Inflammatory macrophage treated with lipopolysaccharide for 1 hour (primary cell): ENCODE measurements at regions not wholly inside any gene's neighbourhood (a gene's known extent, or its start where the extent isn't known, plus 50 kb on each side); places are given as distances from the start of the nearest gene placed in this dataset.
"Not testable (repeated sequence)": the region's sequence is repeated elsewhere in the genome, so short reads cannot be mapped to it uniquely, and the experiment has no call there.

ENCODE experiments used
- DNase-seq, 2 donors: peaks; one replicate each; pipeline ENCODE4 v3.0.0-alpha.2; 2020 to 2022

DNA sequence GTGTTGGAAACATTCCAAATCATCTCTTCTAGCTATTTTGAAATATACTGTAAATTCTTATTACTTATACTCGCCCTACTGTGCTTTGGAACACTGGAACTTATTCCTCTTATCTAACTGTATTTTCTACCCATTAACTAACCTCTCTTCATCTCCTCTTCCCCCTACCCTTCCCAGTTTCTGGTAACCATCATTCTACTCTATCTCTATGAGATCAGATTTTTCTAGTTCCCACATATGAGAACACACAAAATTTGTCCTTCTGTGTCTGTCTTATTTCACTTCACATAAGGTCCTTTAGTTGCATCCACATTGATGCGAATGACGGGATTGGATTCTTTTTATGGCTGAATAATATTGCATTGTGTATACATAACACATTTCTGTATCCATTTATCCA, 1003.8 kb upstream of the INTU start:
- no peak for DNase-seq

DNA sequence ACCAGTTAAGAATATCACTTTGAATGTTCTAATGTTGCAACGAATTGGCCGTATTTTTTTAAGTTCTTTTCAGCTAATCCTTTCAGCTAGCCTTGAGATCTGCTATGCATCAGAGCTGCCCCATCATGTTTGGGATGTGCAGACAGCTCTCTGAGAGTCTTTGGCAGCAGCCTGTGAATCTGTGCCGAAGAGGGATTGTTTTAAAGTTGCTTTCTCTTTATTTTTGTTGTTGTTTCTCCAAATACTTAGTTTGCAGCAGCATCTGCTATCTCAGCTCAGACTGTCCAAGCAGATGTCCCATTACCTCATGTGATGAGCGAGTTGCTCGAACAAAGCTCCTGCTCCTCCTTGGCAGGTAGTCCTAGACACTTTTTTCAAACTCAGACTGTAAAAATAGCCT, 1002.5 kb upstream of the INTU start:
- no peak for DNase-seq

DNA sequence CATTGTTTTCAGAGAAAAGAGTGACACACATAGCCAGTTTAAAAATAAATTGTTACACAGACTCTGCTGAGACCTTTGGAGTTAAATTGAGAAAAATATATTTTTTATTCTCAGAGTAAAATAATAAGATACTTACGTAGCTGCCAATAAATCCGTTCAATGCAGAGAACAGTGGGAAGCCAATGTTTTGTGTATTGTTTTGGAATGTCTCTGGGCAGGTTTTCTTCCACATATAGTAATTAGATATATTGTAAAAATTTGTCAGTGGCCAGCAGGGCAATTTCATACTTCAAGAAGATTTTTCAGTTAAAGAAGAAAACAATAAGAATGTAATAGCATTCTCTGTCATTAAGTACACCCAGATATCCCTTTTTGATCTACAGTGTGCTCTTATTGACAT, 999.5 kb upstream of the INTU start:
- DNase-seq: no peak

DNA sequence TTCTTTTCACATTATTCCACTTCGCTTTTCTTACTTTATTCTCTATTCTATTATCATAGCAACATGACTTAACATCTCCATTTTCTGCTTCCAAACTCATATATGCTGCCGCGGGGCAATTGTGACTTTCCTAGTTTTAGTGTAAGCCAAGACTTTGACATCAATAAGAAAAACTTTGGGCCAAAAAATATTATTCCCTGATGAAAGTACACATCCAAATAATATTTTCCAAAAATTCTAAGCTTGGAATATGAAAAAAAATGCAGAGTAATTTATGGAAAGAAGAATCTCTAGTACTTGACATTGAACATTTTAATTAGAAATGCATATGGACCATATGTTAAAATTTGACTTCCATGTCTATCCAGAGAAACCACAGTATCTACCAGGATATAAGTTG, 995.1 kb upstream of the INTU start:
- no peak for DNase-seq

DNA sequence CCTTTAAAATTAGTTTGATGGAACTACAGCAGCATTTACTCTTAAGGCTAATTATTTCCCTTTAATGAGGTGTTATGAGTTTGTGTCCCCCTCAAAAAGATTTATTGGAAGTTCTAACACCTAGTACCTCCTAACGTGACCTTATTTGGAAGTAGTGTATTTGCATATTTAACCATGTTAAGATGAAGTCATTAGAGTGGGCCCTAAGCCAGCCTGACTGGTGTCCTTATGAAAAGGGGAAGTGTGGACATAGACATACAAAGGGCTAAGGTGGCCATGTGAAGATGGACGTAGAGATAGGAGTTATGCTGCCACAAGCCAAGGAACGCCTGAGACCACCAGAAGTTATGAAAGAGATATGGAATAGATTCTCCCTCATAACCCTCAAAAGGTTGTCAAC, 985.4 kb upstream of the INTU start:
- no peak for DNase-seq

DNA sequence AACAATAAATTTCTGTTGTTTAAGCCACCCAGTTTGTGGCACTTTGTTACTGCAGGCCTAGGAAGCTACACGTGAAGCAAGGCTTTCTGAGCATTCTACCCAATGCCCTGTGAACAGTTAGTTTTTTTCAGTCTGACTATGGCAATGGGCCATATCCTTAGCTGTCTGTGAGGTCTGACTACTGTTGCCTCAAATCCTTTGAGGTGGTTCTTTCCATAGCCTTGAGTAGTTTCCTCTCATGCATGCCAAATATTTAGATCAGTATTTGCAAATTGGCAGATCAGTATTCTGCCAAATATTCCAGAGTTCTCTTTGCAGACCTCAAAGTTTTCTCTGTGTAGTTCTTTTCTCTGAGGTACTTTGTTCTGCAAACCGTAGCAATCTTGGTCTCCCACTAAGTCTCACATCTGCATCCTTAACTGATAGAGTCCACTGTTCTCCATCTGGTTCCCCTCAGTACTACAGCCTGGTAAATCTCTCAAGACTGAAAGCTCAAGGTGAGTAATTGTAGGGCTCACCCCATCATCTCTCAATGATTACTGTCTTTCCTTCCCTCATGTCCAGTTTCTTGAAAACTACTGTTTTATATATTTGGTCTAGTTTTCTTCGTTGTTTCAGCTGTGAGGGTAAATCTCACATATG, 984.9 kb upstream of the INTU start:
- no peak for DNase-seq

DNA sequence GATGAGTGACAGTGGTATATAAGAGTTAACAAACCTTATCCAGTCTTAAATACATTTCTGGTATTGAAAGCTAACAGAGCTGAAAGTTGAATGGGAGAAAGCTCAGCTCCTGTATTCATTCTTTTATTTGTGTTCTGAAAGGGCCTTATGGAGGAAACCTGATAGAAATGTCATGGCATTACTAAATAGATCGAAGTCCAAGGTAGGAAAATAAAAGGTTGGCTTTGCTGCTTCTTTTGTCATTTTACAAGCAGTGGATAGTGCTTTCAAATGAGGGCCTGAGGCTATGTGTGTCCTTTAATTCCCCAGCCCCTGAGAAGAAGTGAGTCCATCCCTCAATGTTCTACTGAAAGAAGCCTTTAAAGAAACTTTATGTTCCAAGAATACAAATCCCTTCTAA, 974.3 kb upstream of the INTU start:
- no peak for DNase-seq

DNA sequence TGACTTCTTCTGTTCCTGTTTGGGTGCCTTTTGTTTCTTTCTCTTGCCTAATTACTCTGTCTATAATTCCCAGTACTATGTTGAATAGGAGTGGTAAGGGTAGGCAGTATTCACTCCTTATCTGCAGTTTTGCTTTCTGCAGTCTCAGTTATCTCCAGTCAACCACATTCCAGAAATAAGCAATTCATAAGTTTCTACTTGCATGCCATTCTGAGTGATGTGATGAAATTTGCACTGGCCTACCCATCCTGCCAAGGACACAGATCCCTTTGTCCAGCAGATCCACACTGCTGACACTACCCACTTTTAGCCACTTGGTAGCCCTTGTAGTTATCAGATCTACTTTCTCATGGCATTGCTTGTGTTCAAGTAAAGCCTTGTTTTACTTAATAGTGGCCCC, 971.6 kb upstream of the INTU start:
- DNase-seq: no peak

DNA sequence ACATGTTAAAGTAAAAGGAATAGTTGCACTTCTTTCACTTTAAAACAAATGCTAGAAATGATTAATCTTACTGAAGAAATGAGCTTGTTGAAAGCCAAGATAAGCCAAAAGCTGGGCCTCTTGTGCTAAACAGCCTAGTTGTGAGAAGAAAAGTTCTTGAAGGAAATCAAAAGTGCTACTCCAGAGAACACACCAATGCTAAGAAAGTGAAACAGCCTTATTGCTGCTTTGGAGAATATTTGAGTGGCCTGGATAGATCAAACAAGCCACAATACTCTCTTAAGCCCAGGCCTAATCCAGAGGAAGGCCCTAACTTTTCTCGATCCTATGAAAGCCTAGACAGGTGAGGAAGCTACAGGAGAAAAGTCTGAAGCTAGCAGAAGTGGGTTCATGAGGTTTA, 967.9 kb upstream of the INTU start:
- no peak for DNase-seq

DNA sequence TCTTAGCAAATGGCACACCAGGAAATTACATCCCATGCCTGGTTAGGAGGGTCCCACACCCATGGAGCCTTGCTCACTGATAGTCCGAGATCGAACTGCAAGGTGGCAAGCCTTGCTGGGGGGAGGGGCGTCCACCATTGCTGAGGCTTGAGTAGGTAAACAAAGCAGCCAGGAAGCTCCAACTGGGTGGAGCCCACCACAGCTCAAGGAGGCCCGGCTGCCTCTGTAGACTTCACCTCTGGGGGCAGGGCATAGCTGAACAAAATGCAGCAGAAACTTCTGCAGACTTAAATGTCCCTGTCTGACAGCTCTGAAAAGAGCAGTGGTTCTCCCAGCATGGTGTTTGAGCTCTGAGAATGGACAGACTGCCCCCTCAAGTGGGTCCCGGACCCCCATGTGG, 962.7 kb upstream of the INTU start:
- DNase-seq: not testable (repeated sequence)

DNA sequence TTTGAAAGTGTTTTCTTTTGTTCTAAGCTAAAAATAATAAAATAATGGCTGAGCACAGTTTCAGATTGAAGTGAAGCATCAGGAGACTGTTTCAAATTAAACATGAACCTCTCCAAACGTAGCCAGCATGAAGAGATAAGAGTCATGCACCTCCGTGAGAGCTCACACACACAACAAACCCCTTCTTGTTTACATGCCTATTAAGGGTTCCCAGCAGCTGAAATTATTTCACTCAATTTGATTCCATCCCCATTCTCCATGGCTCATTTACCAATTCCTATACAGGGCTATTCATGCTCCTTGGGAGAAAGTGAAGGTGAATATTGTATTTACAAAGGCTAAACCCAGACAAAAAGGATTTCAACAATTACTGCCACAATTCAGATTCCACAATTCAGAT, 954.1 kb upstream of the INTU start:
- no peak for DNase-seq

DNA sequence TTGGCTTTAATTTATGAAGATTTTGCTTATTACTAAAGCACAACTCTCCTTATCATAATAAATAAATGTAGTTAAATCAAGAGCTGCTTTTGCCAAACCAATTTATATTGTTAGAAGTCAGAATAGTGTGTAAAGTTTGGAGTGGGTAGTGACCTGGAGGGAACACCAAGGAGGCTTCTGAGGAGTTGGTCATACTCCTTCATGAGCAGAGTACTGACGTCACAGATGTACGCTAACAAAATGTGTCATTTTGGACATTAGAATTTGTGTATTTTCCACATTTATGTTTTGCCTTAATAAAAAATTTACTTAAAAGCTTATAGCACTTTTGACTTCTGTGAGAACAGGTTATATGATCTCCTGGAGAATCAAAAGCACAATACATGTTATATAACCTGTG, 953.5 kb upstream of the INTU start:
- no peak for DNase-seq

DNA sequence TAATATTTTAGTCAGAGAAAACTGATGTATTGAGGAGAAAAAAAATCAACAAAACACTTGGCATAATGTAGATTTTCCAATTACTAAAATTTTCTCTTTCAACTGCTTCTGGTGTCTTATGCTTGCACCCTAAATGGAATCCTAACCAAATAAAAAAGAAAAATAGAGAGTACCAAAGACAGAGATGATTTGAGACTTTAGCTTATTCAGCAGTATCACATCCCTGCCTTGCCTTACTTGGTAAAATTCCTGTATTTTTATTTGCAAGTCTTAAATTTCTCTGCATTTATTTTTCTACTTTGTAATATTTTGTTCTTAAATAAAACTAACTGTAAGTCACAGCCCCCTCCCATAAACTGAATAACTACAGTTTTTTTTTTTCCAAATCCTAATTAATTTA, 950.5 kb upstream of the INTU start:
- DNase-seq: no peak

DNA sequence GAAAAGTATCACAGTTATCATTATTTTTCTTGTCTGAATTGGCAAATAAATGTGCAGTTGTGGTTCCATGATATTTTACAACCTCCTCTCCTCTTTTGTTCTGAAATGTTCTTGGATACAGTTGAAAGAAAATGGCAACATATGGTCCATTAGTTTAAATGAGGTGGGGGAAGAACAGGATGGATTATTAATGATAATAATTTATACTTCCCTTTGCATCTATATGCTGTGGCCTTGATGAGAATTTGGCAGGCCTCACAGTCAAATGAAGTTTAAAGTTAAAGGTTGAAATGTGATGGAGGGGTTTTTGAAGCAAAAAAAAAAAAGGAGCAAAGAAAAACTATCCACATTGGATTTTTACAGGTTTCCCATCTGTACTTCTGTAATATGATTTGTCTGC, 946.3 kb upstream of the INTU start:
- no peak for DNase-seq

DNA sequence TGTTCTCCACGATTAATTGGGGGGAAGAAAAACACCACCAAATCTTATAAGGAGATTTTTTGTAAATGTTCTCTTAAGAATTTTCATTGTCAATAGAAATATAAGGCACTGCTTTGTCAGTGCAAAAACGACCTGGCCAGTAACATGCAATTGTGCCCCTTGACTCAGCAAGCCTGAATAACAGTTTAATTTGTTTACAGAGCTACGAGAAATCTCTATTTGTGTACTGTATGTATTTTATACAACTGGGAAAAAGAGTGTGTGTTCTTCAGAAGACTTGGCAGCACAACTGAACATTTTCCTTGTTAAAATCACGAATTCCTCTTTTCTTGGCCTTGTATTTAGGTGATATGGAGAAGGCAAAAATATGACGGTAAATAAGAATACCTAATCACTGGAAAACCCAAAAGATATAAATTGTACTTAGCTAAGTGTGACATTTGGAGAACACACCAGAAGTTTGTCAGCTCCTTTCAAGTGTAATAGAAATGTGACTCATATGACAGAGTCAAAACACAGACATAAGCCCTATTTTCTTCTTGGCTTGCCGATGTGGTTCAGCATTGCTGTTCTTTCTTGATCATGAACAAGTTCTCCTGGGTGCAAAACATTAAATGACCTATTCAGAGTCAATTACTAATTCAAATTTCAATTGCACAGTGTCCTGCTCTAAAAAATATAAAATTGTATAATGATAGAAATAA, 945.0 kb upstream of the INTU start:
- no peak for DNase-seq

DNA sequence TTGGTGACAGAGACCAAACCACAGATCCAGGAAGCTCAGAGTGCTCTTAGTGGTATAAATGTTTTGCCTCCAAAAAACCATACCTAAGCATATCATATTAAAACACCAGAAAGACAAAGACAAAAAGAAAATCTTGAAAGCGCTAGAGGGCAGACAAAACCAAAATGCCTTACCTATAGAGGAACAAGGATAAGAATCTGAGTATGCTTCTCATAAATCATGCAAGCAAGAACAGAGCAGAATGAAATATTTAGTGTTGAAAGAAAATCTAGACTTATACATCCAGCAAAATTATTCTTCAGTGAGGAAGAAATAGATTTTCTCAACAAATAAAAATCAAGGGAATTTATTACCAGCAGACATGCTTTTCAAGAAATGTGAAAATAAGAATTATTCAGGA, 941.0 kb upstream of the INTU start:
- DNase-seq: no peak

DNA sequence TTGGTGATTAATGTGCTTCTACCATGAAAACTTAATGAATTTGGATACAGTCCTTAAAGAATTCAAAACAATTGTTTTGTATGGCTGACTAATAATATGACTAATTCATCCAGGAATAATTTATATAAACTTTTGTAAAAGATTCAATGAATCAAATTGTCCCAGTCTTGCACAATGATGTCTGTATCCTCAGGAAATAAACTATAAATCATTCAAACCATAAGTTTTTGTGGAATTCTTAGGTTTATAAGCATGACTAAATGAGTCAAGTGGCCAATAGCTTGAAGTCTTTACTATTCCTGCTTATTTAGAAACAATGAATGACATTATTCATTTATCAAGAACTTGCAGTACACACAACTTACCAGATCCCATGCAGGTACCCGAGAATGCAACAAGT, 935.0 kb upstream of the INTU start:
- no peak for DNase-seq

DNA sequence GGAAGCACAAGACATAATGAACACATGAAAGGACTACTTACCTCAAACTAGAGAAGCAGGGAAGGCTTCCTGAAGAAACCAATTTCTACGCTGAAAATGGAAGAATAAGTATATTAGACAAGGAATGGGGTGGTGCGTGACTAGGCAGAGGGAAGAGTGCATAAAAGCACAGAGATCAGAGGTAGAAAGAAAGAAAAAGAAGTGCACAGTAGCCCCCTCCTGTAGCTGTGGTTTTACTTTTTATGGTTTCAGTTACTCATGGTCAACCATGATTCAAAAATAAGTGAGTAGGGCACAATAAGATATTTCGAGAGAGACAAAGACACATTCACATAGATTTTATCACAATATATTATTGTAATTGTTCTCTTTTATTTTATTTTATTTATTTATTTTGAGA, 934.5 kb upstream of the INTU start:
- DNase-seq: no peak

DNA sequence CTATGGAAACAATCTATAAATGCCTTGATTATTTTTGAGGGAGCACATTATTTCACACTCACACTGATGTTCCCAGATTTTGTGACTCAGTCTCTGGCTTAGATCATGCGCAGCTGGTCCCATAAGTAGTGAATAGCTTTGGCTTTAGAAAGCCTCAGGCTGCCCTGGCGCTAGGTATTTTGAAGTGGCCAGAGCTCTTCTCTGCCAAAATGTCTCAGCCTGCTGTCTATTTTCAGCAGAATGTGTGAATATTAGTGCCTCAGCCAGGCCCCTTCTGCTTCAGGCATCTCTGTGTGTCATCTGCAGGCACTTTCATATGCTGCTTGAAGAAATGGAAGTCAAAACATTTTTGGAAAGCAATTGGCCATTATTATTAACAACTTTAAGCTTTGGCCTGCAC, 931.0 kb upstream of the INTU start:
- DNase-seq: no peak

DNA sequence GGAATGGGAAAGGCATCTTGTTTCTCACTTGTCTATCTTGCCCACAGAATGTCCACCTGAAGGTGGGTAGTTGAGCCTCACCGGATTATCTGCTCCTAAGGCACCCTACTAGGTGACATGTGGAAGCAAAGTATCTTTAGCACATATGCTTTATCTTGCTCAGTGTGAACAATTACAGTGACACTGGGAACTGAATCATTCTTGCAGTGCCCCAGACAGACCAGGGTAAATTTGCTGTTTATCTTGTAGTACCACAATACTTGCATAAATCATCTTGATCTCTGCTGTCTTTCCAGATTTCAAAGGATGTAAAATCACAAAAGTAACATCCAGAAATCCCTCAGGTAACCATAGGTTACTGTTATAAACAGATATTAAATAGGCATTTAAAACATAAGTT, 930.0 kb upstream of the INTU start:
- DNase-seq: no peak

DNA sequence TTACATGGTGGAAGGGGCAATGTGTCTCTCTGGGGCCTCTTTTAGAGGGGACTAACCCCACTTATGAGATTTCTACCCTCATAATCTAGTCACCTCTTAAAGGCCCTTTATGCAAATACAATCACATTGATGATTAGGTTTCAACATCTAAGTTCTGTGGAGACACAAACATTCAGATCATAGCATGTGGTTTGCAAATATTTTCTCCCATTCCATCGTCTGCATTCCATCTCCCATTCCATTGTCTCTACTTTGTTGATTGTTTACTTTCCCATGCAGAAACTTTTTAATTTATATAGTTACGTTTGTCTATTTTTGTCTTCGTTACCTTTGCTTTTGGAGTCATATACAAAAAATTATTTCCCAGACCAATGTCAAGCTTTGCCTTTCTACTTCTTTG, 927.5 kb upstream of the INTU start:
- no peak for DNase-seq

DNA sequence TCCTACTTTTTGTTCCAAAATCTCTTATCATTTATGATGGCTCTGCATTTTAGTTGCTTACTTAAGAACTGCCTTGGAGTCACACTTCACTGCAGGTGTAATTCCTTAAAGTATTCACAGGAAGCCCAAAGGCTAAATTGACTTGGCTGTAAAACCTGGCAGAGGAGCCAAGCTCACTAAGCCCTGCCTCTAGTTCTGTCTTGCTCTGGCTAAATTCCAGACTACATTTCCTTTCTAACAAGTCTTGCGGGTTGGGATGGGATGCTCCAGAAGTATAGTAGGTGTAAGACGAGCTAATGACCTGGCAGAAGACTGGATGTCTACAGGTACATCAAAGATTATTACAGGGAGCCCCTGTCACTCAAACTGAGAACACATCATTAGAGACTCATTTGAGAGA, 924.0 kb upstream of the INTU start:
- no peak for DNase-seq

DNA sequence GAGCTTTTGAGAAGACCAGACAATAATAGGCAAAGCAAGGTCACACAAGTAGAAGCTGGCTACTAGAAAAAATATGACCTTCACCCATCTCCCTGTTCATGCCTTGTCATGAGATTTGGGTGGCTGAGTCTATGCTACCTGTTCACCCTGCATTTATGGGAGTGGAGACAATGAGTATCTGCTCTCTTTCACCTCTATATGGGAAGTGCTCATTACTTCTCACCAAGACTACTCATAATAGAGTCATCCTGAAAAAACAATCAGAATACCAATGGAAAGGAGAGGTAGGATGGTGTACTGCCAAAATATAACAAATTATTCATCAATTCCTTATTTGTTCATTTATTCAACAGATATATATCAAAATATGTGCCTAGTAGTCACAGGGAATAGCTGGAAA, 921.8 kb upstream of the INTU start:
- DNase-seq: no peak

DNA sequence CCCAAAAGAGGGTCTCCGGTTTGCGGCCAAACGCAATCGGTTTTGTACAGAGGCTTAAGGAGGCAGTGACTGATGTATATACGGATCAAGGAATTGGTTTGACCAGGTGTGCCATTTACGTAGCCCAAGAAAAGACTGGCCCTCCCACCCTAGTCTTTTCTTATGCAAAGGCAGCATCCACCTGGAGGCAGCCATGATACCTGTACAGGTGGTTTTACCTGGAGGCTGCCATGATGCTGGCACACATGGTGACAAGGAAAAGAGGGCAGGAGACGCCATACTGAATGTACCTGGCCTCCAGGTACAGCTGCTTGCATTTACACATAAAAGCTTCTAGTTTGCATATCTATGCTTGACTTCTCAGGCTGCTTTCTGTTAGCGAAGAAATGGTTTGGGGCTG, 917.7 kb upstream of the INTU start:
- no peak for DNase-seq

DNA sequence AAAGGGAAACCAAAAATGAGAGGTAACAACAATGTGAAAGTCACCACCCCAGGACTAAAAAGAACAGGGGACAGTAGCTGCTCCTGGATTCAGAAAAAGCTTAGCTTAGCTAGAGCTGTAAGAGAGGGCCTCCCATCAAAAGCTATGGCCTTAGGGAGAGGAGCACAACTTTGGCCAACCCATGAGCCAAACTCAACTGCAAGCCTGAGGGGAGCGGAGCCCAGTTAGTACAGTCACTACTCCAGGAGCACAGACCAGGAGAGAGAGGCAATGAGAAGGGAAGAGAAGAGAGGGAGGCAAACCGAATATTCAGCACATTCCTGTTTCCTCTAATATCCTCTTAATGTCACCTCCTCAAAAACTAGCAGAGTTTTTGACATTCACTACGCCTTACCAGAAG, 917.1 kb upstream of the INTU start:
- DNase-seq: no peak
